ENCODE measurements at regions not wholly inside any gene's neighbourhood (a gene's known extent, or its start where the extent isn't known, plus 50 kb on each side); places are given as distances from the start of the nearest gene placed in this dataset.

DNA sequence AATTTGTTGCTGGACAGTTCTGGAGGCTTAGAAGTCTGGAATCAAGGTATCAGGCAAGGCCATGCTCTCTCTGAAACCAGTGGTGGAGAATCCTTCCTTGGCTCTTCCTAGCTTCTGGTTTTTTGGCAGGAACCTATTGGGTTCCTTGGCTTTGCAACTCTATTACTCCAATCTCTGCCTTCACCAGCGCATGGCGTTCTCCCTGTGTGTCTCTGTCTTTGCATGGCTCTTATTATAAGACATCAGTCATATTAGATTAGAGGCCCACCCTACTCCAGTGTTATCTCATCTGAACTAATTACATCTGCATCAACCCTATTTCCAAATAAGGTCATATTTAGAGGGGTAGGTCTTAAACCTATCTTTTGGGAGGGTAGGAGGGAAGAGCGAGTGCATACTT, 358.1 kb upstream of the RARB start:
- FAIRE-seq, result no peak

GRCh38 chr3:25071846-25072245, 356.2 kb upstream of the RARB start:
- no peak for FAIRE-seq
- no peak for DNase-seq (ENCODE audit: low spot score in 2 of 2)

More for the DNA sequence above, 358.1 kb upstream of the RARB start:
- DNase-seq (ENCODE audit: low spot score in 2 of 2), result no peak

DNA sequence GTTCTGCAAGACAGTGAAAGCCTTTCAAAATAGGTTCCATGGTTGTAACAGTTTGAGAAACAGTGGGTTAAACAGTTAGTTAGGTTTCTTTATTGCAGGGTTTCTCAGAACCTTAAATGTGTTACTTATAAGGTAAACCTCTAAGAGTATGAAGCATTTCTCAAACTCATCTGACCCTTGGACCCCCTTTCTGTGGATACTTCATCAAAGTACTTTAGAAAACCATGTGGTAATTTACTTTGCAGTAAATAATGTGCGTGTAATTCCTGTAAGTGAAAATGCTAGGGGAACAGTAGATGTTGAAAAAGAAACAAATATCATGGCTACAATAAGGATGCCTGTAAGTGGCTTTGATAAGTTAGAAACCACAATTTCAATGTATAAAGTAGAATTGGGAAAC, 354.6 kb upstream of the RARB start:
- no peak for FAIRE-seq
- DNase-seq (ENCODE audit: low spot score in 2 of 2), result no peak

DNA sequence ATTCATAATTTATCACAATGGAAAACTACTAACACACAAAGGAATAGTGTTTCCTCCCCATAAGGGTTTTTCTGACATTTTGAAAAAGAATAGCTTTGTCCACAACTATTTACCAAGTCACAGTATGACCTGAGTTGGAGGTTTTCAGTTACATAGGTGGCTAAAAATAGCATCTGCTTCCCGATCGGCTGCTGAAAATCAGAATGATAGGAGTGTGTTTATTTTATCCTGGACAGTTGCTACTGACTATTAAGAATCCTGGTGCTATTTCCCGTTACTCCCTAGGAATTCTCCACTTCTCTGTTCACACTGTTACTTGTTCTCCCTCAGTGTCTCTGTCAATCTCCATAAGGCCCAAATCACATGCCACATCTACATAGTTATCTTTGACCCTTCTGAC, 353.9 kb upstream of the RARB start:
- FAIRE-seq (no peak), DNase-seq (ENCODE audit: low spot score in 2 of 2) (no peak)

DNA sequence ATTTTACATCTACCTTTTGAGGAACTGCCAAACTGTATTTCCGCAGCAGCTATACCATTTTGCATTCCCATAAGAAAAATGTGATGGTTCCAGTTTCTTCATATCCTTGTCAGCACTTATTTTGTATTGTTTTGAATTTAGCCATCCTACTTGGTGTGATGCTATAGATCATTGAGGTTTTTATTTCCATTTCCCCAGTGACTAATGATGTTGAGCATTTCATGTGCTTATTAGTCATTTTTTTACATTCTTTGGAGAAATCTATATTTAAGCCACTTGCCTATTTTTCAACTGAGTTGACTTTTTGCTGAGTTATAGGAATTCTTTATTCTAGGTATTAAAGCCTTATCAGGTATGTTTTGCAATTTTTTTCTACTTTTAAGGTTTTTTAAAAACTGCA, 347.6 kb upstream of the RARB start:
- FAIRE-seq (no peak), DNase-seq (ENCODE audit: low spot score in 2 of 2) (no peak)

DNA sequence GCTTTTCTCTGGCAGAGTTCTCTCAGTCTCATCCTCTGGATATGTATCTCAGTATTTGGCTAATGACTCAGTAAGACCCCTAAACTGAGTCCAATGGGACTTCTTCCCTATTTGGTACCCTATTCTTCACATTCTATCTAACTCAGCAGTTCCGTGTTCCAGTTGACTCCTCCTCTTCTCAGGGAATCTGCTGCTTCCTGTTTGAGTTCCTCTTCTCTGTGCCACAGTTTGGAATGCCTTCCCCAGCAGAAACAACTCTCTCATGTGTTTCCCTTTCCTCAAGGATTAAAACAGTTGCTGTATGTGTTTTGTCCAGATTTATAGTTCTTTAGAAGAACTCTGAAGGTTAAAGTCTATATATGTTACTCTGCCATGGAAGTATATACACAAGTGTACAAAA, 344.0 kb upstream of the RARB start:
- FAIRE-seq, result no peak
- DNase-seq (ENCODE audit: low spot score in 2 of 2), result no peak

DNA sequence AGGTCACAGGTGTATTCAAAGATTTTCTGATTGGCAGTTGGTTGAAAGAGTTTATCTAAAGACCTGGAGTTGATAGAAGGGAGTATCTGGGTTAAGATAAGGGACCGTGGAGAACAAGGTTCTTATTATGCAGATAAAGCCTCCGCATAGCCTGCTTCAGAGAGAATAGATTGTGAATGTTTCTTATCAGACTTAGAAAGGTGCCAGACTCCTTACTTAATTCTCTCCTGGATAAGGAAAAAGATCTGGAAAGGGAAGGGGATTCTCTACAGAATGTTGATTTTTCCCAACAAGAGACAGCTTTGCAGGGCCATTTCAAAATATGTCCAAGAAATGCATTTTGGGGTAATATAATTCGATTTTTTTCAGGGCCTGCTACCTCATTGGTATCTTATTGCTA, 341.3 kb upstream of the RARB start:
- FAIRE-seq (no peak), DNase-seq (ENCODE audit: low spot score in 2 of 2) (no peak)

- FAIRE-seq, result no peak
- no peak for DNase-seq (ENCODE audit: low spot score in 2 of 2)
These were observed 339.8 kb upstream of the RARB start for GRCh38 chr3:25088284-25088683.

DNA sequence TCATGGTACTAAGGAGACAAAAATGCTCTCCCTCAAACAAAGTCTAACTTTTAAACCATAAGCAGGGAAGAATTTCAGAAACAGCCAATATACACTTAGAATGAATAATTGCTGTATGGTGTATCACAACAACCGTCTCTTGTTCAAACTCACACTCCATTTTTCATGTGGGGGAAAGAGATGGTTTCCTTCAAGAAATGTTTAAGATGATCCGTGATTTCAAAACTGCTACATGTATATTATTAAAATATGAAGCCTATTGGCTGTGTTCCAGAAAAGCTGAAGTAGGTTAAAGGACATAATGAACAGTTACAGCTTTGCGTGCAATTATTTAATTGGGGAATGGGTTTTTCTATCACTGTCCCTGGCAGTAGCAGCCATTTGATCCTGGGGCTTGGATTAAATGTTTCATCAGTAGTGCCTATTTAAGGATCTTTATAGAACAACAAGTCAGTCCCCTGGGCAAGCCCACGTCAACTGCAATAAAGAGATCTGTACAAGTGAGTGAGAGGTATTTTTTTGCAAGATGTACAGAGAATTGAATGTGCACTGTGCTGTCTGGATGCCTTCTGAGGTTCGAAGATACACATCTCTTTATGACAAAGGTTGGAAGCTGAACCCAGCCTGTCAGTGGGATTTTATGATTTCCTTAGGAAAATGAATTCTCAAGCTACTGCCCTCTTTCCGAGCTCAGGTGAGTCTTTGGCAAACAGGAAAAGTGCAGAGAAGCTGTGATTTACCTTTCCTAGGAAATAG, 337.2 kb upstream of the RARB start:
- no peak for FAIRE-seq
- DNase-seq (ENCODE audit: low spot score in 2 of 2), result no peak

DNA sequence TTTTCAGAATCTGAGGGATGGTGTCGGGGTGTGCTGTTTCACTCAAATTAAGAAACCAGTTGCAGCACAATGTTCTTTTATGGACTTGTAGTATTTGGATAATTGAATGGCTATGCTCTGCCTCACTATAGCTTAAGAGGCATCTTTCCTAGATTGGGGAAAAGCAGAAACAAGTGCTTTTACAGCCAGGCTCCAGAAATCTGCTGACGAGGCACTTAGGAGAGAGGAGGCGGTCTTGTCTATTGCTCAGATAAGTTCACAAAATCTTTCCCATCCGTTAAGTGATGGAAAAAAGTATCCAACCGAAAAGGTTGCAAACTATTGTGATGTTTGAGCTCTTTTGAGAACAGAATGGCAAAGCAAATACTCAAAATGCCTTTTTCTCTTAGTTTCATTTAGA, 336.1 kb upstream of the RARB start:
- DNase-seq (ENCODE audit: low spot score in 2 of 2) (no peak), FAIRE-seq (no peak)

GRCh38 chr3:25094932-25095685, 333.0 kb upstream of the RARB start:
- FAIRE-seq (no peak), DNase-seq (ENCODE audit: low spot score in 2 of 2) (no peak)

DNA sequence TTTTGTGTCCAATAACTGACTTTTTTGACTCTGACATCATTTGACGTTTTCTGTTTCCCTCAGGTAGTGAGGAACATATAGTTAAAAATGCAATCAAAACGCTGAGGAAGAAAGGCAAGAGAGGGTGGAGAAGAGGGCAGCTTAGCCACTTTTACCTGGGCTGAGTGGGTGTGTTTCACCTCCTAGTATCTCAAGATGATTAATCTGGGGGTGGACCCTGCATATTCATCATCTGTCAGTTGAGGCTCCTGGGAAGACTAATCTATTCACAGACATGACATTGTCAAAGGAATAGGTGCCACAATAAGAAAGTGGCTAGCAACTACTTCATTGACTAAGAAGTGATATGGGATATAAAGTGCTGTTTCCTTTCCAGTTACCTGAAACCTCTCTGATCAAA, 331.5 kb upstream of the RARB start:
- DNase-seq (ENCODE audit: low spot score in 2 of 2) (no peak), FAIRE-seq (no peak)

DNA sequence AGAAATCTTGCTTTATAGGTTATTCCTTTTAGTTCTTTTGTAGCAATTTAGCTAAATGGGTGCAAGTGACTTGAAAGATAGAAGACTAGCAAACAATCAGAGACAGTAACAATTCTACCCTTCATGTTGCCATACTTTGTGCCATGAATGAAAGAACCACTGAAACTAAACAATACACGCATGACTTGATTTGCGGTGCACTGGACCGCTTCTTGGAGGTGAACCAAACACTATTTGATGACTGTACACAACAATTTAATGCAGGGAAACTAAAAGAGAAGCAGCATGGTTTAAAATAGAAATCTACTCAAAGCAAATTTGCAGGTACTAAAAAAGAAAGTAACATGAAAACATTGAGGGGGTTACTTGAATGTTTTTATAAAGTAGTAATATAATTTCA, 331.0 kb upstream of the RARB start:
- no peak for FAIRE-seq
- no peak for DNase-seq (ENCODE audit: low spot score in 2 of 2)

DNA sequence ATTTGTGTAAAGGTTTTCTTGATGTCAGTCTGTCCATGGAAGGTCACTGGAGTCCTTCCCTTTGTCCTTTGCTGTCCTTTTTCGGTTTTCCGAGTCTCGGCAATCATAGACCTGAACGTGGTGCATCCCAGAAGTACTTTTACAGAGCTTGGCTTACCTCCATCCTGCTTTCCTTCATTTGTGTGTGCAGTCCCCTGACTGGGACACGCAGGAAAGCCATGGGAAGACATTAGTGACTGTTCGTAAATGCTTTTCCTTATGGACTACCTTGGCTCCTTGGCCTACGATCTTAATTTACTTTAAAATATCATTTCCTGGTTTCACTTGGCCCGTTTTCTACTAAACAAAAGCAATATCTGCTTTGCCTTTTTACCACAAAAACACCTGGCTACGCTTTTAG, 328.4 kb upstream of the RARB start:
- FAIRE-seq, result no peak
- DNase-seq (ENCODE audit: low spot score in 2 of 2), result no peak

- DNase-seq (ENCODE audit: low spot score in 2 of 2), result no peak
- no peak for FAIRE-seq
These were observed 324.7 kb upstream of the RARB start for GRCh38 chr3:25103391-25103790.

DNA sequence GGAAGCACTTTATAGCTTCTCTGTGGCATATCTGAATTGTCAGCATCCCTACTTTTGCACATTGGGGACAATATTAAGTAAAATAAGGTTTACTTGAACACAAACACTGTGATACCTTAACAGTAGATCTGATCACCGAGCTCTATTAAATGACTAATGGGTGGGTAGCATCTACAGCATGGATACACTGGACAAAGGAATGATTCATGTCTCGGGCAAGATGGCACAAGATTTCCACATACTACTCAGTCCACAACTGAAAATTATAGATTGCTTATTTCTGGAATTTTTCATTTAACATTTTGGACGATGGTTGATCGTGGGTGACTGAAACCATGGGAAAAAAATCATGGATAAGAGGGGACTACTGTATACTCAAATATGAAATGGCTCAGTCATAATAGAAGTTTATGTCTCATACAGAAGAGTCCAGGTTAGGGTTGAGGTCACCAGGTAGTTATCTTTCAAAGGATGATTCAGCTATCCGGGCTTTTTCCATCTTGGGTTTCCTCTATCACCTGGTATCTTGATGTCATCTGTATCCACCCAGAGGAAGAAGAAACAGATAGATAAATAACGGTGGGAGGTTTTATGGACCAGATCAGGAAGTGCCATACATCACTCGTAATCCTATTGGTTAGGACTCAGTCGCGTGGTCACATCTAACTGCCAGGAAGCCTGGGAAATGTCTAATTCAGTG, 320.0 kb upstream of the RARB start:
- DNase-seq (ENCODE audit: low spot score in 2 of 2), result no peak
- no peak for FAIRE-seq

- no peak for DNase-seq (ENCODE audit: low spot score in 2 of 2)
These were observed 317.4 kb upstream of the RARB start for GRCh38 chr3:25110642-25111041.

GRCh38 chr3:25113891-25114290, 314.2 kb upstream of the RARB start:
- FAIRE-seq (no peak), DNase-seq (ENCODE audit: low spot score in 2 of 2) (no peak)

More at GRCh38 chr3:25110642-25111041, 317.4 kb upstream of the RARB start:
- no peak for FAIRE-seq

- FAIRE-seq (no peak), DNase-seq (ENCODE audit: low spot score in 2 of 2) (no peak)
These were observed 313.5 kb upstream of the RARB start for GRCh38 chr3:25114532-25114931.

GRCh38 chr3:25117005-25117593, 311.0 kb upstream of the RARB start:
- FAIRE-seq, result no peak
- DNase-seq (ENCODE audit: low spot score in 2 of 2), result no peak

DNA sequence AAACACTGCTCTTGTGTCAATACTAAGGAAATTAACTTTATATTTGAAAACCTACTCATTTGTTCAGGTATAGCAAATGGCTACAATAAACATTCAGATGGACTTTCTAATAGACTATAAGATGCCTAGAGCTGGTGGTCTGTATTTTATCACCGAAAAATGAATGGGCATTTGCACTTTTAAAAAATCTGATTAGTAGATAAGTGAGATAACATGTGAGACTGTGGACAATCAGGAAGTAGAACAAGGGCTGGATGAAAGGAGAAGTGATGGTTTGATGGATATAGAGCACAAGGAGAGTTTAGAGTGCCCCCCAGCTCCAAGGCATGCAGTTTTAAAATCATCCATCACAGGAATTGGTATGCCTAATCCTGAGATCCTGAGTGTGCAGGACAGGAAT, 308.4 kb upstream of the RARB start:
- DNase-seq (ENCODE audit: low spot score in 2 of 2), result no peak
- no peak for FAIRE-seq

Data from frontal cortex (tissue), 3 donors.